ENCODE measurements at regions not wholly inside any gene's neighbourhood (a gene's known extent, or its start where the extent isn't known, plus 50 kb on each side); places are given as distances from the start of the nearest gene placed in this dataset.
"Not testable (repeated sequence)": the region's sequence is repeated elsewhere in the genome, so short reads cannot be mapped to it uniquely, and the experiment has no call there.

GRCh38 chr2:53035153-53035552, 732.5 kb upstream of the CHAC2 start:
- intact Hi-C loops (cut with DNase I, micrococcal nuclease), result no loop called here
- no peak for DNase-seq
- ATAC-seq, result no peak

DNA sequence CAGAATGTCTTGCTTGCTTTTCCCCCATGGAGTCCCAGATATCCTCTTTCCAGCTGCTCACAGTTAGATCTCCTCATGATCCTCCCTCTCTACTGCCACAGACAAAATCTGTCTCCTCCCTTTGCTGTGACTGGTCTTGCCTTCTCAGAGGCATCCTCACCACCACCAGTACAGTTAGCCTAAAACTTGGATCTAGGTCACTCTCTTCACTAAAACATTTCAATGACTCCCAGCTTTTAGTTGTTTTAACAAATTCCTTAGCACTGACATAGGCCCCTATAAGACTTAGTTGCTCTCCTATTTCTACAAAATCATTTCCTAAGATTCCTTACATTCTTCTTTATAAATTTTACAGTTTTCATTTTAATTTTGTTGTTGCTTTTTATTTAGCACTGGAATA, 734.2 kb upstream of the CHAC2 start:
- intact Hi-C loops (cut with DNase I, micrococcal nuclease), result no loop called here
- no peak for DNase-seq
- no peak for ATAC-seq

GRCh38 chr2:53028746-53029423, 738.7 kb upstream of the CHAC2 start:
- intact Hi-C loops (cut with DNase I, micrococcal nuclease), result no loop called here
- no peak for ATAC-seq
- DNase-seq, result no peak

DNA sequence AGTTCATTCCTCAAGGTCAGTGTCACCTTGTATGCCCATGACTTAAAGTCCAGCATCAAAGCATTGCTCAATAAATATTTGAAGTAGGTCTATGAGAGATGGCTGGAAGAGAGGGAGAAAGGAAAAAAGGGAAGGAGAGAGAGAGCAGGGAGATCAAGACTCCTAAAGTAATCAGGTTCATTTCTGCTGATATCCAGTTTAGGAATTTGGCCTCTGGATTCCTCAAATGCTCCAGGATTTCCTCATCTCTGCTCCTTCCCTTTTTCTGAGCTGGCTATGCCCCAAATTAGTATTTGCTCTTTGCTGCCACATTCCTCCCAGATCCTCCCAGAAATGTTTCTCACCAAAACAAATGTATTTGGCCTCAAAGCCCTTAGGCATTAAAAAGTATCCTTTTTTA, 739.4 kb upstream of the CHAC2 start:
- ATAC-seq (no peak), DNase-seq (no peak)
- intact Hi-C loops (cut with DNase I, micrococcal nuclease), result no loop called here

DNA sequence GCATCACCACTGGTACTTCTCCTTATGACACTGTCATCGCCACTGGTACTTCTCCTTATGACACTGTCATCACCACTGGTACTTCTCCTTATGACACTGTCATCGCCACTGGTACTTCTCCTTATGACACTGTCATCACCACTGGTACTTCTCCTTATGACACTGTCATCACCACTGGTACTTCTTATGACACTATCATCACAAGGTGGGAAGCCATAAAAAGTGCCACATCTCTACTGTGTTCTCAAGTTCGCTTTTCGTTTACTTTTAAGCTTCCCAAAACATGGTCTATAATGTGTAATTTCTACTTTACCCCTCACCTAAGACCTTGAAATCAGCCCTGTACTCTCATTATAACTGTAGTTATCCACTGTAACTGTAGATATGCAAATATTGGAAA, 745.4 kb upstream of the CHAC2 start:
- DNase-seq; ATAC-seq; intact Hi-C loops (cut with DNase I, micrococcal nuclease): not testable (repeated sequence)

- DNase-seq (no peak), ATAC-seq (no peak)
- intact Hi-C loops (cut with DNase I, micrococcal nuclease), result no loop called here
These were observed 745.8 kb upstream of the CHAC2 start for GRCh38 chr2:53021828-53022227.

GRCh38 chr2:53021292-53021691, 746.3 kb upstream of the CHAC2 start:
- intact Hi-C loops (cut with DNase I, micrococcal nuclease), result no loop called here
- ATAC-seq (no peak), DNase-seq (no peak)

- intact Hi-C loops (cut with DNase I, micrococcal nuclease), result no loop called here
- ATAC-seq, result no peak
- DNase-seq, result no peak
These were observed 748.7 kb upstream of the CHAC2 start for GRCh38 chr2:53018825-53019425.

DNA sequence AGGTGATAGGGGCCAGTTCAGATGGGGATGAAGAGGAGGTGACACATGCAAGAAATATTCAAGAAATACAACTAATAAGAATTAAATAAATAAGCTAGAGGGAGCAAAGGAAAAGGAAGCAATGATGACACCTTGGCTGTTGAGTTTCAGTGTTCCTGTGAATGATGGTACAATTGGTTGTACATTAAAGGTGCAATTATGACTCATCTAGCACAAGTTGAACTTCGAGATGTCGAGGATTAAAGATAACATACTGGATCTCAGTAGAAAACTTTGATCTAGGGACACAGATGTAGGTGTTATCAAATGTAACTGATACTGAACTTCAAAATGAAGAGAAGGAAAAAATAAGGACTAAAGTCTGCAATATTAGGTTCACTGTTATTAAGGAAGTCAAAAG, 760.6 kb upstream of the CHAC2 start:
- ATAC-seq, result no peak
- intact Hi-C loops (cut with DNase I, micrococcal nuclease), result no loop called here
- DNase-seq, result no peak

DNA sequence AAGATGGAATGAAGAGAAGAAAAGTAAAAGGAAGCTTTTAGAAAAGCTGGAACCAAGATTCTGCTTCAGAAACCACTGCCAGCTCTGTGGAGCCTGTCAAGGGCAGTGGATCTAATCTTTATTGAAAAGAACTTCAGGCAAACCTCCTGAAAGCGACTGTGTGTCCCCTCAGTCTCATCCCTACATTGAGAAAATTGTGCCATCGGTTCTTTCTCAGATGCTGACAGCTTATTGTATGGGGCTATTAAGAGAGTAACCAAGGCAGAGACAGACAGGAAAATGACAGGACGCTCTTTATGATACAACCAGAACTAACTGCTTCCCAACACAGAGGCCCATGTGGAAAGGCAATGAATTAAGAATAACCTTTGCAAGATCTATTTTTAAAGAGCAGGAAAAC, 763.2 kb upstream of the CHAC2 start:
- ATAC-seq (no peak), DNase-seq (no peak)
- intact Hi-C loops (cut with DNase I, micrococcal nuclease), result no loop called here

- no peak for ATAC-seq
- no peak for DNase-seq
- intact Hi-C loops (cut with DNase I, micrococcal nuclease), result no loop called here
These were observed 772.2 kb upstream of the CHAC2 start for GRCh38 chr2:52995424-52995823.

GRCh38 chr2:52976143-52976949, 791.3 kb upstream of the CHAC2 start:
- ATAC-seq (no peak), DNase-seq (no peak)
- intact Hi-C loops (cut with DNase I, micrococcal nuclease), result no loop called here

- ATAC-seq (no peak), DNase-seq (no peak)
- intact Hi-C loops (cut with DNase I, micrococcal nuclease), result no loop called here
These were observed 793.5 kb upstream of the CHAC2 start for GRCh38 chr2:52974127-52974526.

DNA sequence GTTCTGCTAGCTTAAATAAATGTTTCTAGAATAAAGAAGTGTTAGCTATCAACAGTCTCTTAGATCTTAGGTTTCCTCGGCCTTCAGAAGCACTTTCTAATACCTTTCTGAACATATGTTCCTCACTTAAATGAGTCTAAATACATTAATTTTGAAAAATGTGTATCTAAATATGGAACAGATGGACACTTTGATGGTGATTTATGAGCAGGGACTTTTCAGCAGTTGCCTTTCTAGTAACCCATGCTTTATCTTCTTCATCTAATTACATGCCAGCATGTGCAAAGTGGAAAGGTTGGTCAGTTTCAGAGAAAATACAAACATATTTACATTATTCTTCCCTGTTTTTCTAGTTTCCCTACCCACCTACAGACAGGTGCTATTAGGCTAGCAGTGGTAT, 797.0 kb upstream of the CHAC2 start:
- DNase-seq (no peak), ATAC-seq (no peak)
- intact Hi-C loops (cut with DNase I, micrococcal nuclease), result no loop called here

DNA sequence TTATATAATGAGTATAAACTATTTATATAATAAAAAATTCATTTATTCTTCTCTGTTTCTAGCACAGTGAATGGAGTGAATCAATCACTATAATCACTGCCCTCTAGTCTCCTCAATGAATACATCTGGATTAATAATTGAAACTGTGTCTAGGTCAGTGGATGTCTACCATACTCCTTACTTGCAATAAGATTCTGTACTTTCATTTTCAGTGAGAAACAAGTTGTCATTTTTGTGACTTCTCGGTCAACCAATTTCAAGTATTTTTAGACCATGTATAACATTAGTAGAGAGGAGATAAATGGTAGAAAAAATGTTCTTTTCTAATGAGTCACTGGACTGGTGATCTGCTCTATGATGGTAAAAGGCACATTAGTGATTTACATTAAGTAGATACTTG, 799.6 kb upstream of the CHAC2 start:
- ATAC-seq, result no peak
- intact Hi-C loops (cut with DNase I, micrococcal nuclease), result no loop called here

GRCh38 chr2:52964916-52965530, 802.6 kb upstream of the CHAC2 start:
- ATAC-seq (no peak), DNase-seq (no peak)
- intact Hi-C loops (cut with DNase I, micrococcal nuclease), result no loop called here

More for the DNA sequence above, 799.6 kb upstream of the CHAC2 start:
- no peak for DNase-seq

DNA sequence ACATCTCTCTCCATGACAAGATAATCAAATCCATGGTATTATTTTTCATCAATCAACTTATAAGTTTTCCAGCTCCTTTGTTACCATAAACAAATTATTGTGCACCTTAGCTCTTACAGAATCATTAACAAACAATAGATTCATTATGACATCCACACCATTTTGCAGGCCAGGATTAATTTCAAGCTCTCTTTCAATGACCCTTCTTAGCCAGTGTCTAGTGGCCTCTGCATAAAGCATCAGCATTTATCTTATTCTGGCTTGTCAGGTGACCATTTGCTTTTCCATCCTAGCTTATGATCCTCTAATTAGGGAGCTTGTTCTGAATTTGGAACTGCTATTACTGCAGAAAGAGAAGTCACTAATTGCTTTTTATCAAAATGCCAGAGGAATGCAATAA, 806.2 kb upstream of the CHAC2 start:
- intact Hi-C loops (cut with DNase I, micrococcal nuclease), result no loop called here
- DNase-seq (no peak), ATAC-seq (no peak)

DNA sequence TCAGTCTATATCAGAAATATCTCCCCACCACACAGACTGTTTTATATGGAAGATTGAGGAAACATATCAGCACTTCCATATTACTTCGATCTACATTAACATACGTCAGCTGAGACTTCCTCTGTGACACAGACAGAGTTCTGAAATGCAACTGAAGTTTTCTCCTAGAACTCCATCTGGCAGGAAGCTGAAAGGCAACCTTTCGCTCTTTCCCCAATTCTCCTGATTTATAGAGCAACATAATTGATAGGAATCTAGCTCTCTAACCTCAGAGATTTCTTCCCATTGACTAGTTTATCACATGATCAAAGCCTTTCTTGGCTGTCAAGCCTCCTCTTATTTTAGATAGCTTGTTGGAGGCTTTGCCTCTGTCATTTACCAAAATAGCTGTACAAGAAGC, 806.7 kb upstream of the CHAC2 start:
- DNase-seq (no peak), ATAC-seq (no peak)
- intact Hi-C loops (cut with DNase I, micrococcal nuclease), result no loop called here

DNA sequence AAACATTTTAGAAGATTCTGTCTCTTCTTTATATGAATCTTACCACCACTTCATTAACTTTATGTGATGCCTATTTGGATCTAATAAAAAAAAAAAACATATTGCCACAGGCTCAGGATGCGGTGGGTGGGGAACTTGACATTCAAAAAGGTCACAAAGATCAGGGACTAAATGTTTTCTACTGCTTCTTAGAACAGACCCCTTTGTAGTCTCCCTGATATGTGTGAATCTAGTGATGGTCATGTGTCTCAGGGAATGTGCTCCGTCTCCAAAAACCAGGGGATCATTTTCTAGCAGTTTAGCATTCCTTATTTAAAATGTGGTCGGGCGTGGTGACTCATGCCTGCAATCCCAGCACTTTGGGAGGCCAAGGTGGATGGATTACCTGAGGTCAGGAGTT, 807.8 kb upstream of the CHAC2 start:
- intact Hi-C loops (cut with DNase I, micrococcal nuclease), result no loop called here
- DNase-seq (no peak), ATAC-seq (no peak)

GRCh38 chr2:52956766-52957165, 810.8 kb upstream of the CHAC2 start:
- intact Hi-C loops (cut with DNase I, micrococcal nuclease), result no loop called here
- DNase-seq (no peak), ATAC-seq (no peak)

All from left colon (tissue), 2 donors.